GM18517 (cell line): ENCODE measurements at regions not wholly inside any gene's neighbourhood (a gene's known extent, or its start where the extent isn't known, plus 50 kb on each side); places are given as distances from the start of the nearest gene placed in this dataset.
"Not testable (repeated sequence)": the region's sequence is repeated elsewhere in the genome, so short reads cannot be mapped to it uniquely, and the experiment has no call there.

Source experiments
- ATAC-seq: cut with Tn5 transposase; IDR thresholded peaks from one replicate; pipeline ENCODE4 v1.9.1; 2021; ENCODE audit warnings: mild to moderate bottlenecking, moderate library complexity; ENCODE audit not compliant: unreplicated experiment

- no peak for ATAC-seq
Measured at GRCh38 chr3:16707260-16707659, 102.0 kb upstream of the DAZL start.

DNA sequence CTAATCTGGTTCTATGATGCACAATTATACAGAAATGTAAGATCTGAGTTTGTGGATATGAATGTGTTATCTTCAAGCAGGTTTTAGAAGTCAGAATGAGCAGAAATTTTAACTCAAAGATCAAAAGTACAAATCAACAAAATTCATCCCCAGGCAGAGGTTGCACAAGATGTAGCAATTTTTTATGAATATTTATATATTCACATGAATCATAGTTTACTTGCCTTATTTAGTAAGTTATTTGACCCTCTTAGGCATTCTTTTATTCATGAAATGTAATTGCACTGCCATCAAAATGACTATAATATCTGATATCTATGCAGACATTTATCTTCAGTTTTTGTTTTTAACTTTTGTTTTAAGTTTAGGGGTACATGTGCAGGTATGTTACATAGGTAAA lies 103.1 kb upstream of the DAZL start:
- no peak for ATAC-seq

GRCh38 chr3:16711691-16712090 lies 106.5 kb upstream of the DAZL start:
- ATAC-seq, result not testable (repeated sequence)

GRCh38 chr3:16715281-16715680 lies 110.1 kb upstream of the DAZL start:
- no peak for ATAC-seq

DNA sequence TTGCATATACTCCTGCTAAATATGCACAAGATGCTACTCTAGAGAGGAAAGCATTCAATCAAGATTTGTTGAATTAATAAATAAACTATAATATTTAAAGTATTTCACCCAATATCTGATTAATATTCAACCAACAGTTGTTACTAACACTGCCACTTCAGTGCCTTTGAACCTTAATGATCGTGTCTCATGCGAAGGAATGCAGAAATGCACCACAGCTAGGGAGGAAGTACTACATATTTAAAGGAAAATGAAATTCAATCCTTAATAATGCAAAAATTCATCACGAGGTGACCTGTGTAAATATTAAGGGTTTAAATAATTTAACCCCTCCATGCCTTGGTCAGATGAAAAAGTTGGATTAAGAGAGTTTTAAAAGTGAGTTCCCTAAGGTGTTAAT lies 114.2 kb upstream of the DAZL start:
- no peak for ATAC-seq

DNA sequence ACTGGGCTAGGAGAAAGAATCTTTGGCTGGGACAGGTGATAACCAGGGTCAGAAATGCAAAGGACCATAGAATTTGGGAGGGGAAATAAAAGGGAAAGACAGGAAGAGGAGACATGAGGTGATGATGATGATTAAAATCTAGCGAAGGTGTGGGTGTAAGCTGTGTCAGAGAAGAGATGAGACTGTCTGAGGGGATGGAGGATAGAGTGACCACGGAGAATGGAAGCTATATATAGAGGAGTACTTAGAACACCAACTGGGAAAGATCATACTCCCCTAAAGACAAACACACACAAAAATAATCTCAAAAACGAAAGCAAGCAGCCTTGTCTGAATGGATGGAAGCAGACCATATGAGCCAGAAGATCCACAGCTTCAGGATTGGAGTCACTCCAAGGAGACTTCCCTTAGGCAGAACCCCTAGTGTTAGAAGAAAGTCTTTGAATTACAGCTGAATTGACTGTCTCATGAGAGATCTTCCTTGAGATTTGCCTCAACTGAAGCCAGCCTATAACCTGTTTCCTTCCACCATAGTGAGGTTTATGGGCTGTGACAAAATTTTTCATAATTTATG lies 115.2 kb upstream of the DAZL start:
- no peak for ATAC-seq

- ATAC-seq, result no peak
Measured at GRCh38 chr3:16721494-16721893, 116.3 kb upstream of the DAZL start.

GRCh38 chr3:16723978-16724377 lies 118.8 kb upstream of the DAZL start:
- ATAC-seq, result no peak

GRCh38 chr3:16724487-16724886 lies 119.3 kb upstream of the DAZL start:
- ATAC-seq, result no peak

- no peak for ATAC-seq
Measured at GRCh38 chr3:16725972-16726371, 120.7 kb upstream of the DAZL start.

DNA sequence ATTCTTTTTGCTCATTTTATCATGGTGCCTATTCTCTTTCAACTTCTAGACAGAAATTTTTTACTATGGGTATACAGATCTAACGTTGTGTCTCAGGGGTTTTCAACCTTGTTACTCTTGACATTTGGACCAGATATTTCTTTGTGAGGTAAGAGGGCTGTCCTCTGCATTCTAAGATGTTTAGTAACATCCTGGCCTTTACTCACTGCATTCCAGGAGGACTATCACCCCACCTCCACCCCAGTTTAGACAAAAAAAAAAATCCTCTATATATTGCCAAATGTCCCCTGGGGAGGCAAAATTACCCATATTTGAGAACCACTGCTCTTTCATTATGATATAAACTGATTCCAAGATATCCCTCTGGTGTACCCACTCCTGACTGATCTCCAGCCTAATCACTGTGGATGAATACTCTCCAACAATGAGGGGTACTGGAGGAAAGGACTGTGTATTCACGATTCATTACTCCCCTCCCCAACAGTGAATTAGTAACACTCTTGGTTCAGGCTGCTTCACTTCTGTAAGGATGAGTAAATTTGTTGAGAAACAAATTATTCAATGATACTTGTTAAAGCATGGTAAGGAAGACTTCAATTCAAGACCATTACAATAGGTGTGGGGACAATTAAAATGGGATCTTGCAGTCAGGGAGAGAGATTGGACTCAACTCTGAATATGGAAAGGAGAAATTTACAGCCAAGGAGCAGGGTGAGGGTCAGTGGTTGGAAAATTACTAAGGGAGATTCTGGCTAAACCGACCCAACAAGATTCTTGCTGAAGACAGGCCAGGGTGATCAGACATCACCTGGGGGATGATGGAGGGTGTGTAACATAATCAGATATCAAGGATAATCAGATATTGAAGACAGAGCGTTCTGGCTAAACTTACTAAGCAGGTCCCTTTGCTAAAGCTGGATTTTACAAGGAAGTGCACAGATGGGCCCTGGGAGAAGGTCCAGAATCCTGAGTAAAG lies 123.8 kb upstream of the DAZL start:
- ATAC-seq, result no peak

DNA sequence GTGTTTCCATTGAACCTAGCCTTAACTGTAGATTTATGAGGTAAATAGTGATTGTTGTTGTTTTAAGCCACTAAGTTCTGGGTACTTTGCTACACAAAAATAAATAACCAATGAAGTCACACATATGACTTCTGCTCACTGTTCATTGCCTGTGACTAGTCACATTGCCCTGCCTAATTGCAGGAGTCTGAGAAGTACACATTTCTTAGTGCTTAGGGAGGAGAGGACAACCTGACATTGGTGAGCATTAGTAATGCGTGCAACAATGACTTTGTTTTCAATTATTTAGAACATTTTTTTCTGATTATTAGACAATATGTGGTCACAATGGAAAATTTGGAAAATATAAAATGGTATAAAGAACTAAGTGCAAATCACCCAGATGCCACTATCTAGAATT lies 133.2 kb upstream of the DAZL start:
- no peak for ATAC-seq

- ATAC-seq, result no peak
Measured at GRCh38 chr3:16739541-16740105, 134.4 kb upstream of the DAZL start.

- no peak for ATAC-seq
Measured at GRCh38 chr3:16740515-16740914, 135.3 kb upstream of the DAZL start.

DNA sequence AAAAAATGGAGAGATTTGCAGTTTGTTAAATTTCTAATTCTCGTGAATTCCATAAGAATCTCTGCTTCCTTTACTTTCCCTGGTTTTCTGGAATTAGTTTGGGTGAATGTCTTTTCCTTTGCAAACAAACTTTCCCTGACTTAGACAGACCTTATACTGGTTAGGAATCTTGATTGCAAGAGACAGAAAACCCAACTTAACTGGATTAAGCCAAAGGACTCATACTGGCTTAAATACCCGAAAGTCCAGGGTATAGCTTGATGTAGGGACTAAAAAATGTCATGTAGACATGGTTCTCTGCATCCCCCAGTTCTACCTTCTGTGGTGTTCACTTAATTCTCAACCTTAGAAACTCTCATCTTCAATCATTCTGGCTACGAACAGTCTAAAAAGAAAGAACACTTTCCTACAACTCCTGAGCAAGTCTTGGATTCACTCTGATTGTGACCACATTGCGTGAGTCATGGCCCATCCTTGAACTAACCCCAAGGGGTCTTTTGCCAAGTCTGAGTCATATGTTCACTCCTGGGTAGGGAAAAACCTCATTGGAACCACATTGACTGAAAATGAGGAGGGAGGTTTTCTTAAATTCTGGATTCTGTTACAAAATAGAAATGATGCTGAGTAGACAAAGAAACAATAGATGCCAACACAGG lies 136.0 kb upstream of the DAZL start:
- no peak for ATAC-seq

DNA sequence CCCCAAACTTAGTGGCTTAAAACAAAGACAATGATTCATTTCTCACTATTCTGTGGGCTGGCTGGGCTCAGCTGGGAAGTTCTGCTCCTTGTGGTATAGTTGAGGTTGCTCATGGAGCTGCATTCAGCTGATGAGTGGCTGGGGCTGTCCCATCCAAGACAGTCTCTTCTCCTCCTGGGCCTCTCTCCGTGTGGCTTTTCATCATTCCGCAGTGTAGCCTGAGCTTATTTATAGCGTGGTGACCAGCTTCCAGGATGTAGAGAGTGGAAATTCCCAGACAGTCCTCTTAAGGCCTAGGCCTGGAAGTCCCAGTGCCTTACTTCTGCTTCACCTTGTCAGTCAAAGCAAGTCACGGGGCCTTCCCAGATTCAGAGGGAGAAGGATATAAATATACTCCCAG lies 136.7 kb upstream of the DAZL start:
- ATAC-seq, result no peak

- ATAC-seq, result no peak
Measured at GRCh38 chr3:16743276-16743675, 138.1 kb upstream of the DAZL start.

GRCh38 chr3:16759227-16759903 lies 125.4 kb upstream of the PLCL2 start:
- no peak for ATAC-seq

- no peak for ATAC-seq
Measured at GRCh38 chr3:16761571-16761970, 123.2 kb upstream of the PLCL2 start.

GRCh38 chr3:16765661-16766060 lies 119.1 kb upstream of the PLCL2 start:
- no peak for ATAC-seq

DNA sequence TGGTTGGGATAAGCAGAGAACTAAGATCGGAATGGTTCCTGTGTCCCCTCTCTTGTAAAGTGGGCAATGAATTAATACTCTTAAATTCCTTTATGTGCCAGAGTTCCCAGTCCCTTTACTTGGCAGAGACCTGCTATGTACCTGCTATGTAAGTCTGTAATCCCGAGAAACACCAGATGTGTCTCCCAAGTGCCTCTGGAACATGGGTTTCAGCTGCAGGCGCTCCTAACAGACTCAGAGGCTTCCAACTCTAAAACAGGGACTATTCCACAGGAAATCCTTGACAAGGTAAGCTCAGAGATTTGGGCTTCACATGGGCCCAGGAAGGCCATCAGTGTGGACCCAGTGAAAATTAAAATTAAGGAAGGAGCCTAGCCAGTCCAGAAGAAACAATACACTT lies 117.7 kb upstream of the PLCL2 start:
- no peak for ATAC-seq
